ENCODE measurements at regions not wholly inside any gene's neighbourhood (a gene's known extent, or its start where the extent isn't known, plus 50 kb on each side); places are given as distances from the start of the nearest gene placed in this dataset.

DNA sequence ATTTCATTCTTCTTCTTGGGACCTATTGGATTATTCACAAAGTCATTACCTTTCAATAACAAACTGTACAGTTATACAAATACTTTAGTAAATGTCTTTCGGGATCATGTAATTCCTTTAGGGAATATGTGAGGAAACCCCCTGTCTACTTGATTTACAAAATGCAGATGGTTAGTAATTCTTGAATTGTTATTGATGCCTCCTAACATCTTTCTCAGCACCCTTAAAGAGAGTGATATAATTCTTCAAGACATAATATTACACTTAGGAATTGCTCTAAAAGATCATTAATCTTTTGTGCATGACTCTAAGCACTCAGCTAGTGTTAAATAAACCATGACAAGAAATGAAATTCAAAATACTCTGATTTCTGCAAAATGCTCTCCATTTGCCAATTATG lies 988.1 kb upstream of the HS3ST1 start:
- no peaks in the 10 kb centered on the region for H3K27me3 Mint-ChIP-seq (ENCODE audit: insufficient read depth)

DNA sequence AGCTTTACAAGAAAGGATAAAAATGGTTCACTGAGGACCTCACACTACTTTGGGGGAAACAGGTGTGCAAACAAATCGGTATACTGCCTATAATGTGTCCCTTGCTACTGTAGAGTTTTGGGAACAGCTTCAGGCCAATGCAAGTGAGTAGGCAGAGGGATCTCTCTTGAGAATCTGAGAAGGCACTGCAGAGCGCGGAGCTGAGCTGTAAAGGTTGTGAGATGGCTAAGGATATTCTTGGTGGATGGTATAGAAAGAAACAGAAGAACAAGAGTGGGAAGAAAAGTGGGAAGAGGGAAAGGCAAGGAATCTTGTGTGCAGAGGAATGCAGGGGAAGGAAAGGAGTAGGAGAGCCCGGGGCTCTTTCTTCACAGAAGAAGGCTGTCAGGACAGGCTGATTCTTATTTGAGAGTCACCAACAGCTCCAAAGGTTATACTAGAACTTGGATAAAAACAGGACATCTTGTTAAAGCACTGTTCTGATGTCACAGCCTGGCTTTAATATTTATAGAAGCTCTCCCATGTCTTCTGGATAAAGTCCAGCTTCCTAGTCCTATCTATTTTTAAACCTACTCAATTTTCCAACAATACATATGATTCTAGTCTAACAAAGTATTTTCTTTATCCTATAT lies 985.6 kb upstream of the HS3ST1 start:
- TF ChIP-seq, protein P1, sequence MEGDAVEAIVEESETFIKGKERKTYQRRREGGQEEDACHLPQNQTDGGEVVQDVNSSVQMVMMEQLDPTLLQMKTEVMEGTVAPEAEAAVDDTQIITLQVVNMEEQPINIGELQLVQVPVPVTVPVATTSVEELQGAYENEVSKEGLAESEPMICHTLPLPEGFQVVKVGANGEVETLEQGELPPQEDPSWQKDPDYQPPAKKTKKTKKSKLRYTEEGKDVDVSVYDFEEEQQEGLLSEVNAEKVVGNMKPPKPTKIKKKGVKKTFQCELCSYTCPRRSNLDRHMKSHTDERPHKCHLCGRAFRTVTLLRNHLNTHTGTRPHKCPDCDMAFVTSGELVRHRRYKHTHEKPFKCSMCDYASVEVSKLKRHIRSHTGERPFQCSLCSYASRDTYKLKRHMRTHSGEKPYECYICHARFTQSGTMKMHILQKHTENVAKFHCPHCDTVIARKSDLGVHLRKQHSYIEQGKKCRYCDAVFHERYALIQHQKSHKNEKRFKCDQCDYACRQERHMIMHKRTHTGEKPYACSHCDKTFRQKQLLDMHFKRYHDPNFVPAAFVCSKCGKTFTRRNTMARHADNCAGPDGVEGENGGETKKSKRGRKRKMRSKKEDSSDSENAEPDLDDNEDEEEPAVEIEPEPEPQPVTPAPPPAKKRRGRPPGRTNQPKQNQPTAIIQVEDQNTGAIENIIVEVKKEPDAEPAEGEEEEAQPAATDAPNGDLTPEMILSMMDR (IDR thresholded peaks at IDR 0.05), result no peak
- DNase-seq, result no peak
- no peak overlapping the region for H3K4me3 Mint-ChIP-seq
- no peak overlapping the region for H3K27ac Mint-ChIP-seq
- no peaks in the 10 kb centered on the region for H3K36me3 Mint-ChIP-seq (ENCODE audit: low read depth)
- peaks cover 34% of the 10 kb centered on the region for H3K9me3 Mint-ChIP-seq
- H3K4me1 Mint-ChIP-seq (ENCODE audit: low read depth), result no peaks in the 10 kb centered on the region
- no peaks in the 10 kb centered on the region; the same call in 1 of the 2 replicates for H3K27me3 Mint-ChIP-seq (ENCODE audit: insufficient read depth)

More for the DNA sequence above, 988.1 kb upstream of the HS3ST1 start:
- Mint-ChIP-seq H3K27ac (no peak overlapping the region), H3K4me1 (ENCODE audit: low read depth) (no peaks in the 10 kb centered on the region), H3K4me3 (no peak overlapping the region), H3K36me3 (ENCODE audit: low read depth) (no peaks in the 10 kb centered on the region), H3K9me3 (peaks cover 26% of the 10 kb centered on the region)
- TF ChIP-seq, protein P1 (IDR thresholded peaks at IDR 0.05), result no peak
- no peak for DNase-seq

DNA sequence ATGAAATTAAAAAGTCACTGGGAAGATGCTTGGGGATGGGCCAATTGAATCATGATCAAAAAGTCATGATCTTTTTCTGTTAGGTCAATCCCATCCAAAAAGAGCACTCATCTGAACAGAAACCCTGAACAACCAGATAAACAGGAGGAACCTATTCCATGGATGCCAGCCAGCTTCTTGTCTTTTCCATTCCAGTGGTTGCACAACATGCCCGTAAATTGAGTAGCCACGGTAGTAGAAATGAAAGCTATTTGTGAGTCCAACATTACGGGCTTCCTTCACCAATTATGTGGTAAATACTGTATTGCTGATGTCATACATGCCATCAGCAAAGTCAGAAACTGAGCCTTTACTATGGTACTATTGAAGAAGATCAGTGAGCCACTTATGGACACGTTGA lies 982.4 kb upstream of the HS3ST1 start:
- H3K4me3 Mint-ChIP-seq, result no peak overlapping the region
- H3K9me3 Mint-ChIP-seq, result peaks cover 52% of the 10 kb centered on the region
- no peak overlapping the region for H3K27ac Mint-ChIP-seq
- TF ChIP-seq, protein P1 (IDR thresholded peaks at IDR 0.05), result no peak
- H3K27me3 Mint-ChIP-seq (ENCODE audit: insufficient read depth), result no peaks in the 10 kb centered on the region; the same call in 1 of the 2 replicates
- no peaks in the 10 kb centered on the region for H3K36me3 Mint-ChIP-seq (ENCODE audit: low read depth)
- DNase-seq, result no peak
- H3K4me1 Mint-ChIP-seq (ENCODE audit: low read depth), result no peaks in the 10 kb centered on the region

DNA sequence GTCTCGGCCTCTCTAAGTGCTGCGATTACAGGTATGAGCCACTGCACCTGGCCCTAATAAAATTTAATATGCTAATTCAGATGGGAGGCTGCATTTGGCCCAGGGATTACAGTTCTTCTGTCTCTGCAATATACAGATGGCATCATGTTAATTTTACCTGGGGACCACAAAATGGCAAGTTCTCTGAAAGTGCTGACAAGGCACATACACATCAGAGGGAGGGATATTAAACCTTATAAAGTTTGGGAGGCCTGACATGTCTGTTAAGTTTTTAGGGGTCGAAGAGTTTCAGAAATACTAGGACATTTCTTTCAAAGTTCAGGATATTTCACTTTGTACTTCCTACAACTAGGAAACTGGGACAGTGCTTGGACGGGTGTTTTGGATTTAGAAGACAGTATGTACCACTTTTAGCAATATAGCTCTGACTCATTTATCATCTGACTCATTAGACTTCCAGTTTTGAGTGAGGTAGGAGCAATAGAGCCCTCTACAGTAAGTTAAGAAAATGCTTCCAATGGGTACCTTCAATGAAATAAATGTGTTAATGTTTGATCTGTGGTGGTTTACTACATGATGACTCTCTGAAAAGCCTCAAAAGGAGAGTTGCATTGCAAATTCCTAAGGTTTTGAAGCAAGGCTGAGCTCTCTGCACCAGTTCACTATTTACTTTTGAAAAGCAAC lies 981.0 kb upstream of the HS3ST1 start:
- Mint-ChIP-seq H3K27ac (no peak overlapping the region), H3K27me3 (ENCODE audit: insufficient read depth) (peaks cover 1% of the 10 kb centered on the region), H3K4me1 (ENCODE audit: low read depth) (no peaks in the 10 kb centered on the region), H3K4me3 (no peak overlapping the region), H3K9me3 (peaks cover 47% of the 10 kb centered on the region), H3K36me3 (ENCODE audit: low read depth) (no peaks in the 10 kb centered on the region)
- TF ChIP-seq, protein P1 (IDR thresholded peaks at IDR 0.05), result no peak
- DNase-seq, result no peak

DNA sequence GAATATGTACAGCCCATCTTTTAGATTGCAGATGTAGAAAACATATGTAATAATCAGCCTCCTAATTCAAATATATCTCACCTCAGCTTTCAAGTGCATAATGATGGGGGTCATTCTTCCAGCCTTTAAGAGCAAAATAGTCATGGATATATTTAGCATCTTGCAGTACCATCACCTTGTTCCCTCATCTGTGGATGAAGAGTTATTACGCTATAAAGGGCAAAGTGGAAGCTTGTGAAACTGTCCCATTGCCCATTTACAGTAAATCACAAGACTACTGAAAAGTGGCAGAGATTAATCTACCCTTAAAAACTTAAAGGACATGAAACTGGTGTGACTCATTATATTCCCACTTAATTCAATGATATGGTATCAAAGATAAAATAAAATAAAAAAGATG lies 979.7 kb upstream of the HS3ST1 start:
- H3K36me3 Mint-ChIP-seq (ENCODE audit: low read depth), result no peaks in the 10 kb centered on the region
- TF ChIP-seq, protein P1 (IDR thresholded peaks at IDR 0.05), result no peak
- H3K9me3 Mint-ChIP-seq, result peaks cover 46% of the 10 kb centered on the region
- no peak overlapping the region for H3K4me3 Mint-ChIP-seq
- H3K27ac Mint-ChIP-seq, result no peak overlapping the region
- DNase-seq, result no peak
- H3K4me1 Mint-ChIP-seq (ENCODE audit: low read depth), result no peaks in the 10 kb centered on the region
- H3K27me3 Mint-ChIP-seq (ENCODE audit: insufficient read depth), result peaks cover 1% of the 10 kb centered on the region
